ENCODE measurements at regions not wholly inside any gene's neighbourhood (a gene's known extent, or its start where the extent isn't known, plus 50 kb on each side); places are given as distances from the start of the nearest gene placed in this dataset.
A peak's percentile ranks its signal among the peaks of the same experiment; 100 is the strongest.

DNA sequence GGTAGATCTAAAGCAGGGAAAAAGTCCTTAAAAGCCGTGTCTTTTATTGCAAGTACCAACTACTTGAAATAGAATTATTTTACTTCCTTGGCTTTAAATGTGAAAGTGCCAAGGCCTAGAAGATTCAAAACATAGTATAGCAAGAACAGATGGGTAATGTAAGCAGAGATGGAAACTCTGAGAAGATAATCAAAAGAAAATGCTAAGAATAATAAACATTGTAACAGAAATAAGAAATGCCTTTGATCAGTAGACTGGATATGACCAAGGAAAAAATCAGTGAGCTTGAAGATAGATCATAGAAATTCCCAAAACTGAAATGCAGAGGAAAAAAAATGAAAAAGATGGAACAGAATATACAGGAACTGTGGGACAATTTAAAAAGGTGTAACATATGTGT, 113.1 kb downstream of the BLID start:
- Histone ChIP-seq H3K36me3 (ENCODE audit: insufficient read depth, low read length) (no peaks in the 10 kb centered on the region), H3K4me2 (ENCODE audit: low read length) (no peak overlapping the region), H3K27me3 (ENCODE audit: insufficient read depth, low read depth, low read length) (no peaks in the 10 kb centered on the region), H4K20me1 (ENCODE audit: insufficient read depth) (no peaks in the 10 kb centered on the region), H2AFZ (ENCODE audit: low read depth, low read length) (no peak overlapping the region), H3K9me3 (ENCODE audit: low read length) (no peaks in the 10 kb centered on the region), H3K79me2 (replicated peaks; ENCODE audit: insufficient read depth, low read length) (no peaks in the 10 kb centered on the region), H3K4me3 (ENCODE audit: low read length) (no peak overlapping the region), H3K27ac (ENCODE audit: low read length) (no peak overlapping the region), H3K9me2 (ENCODE audit: insufficient read depth, low read length) (no peaks in the 10 kb centered on the region), H3F3A (ENCODE audit: insufficient read depth, low read length, poor library complexity, severe bottlenecking) (no peaks in the 10 kb centered on the region), H3K9ac (ENCODE audit: low read length) (no peak overlapping the region)
- no peak for TF ChIP-seq RAD21 (conservative IDR thresholded peaks at IDR 0.05)
- TF ChIP-seq, protein P1, sequence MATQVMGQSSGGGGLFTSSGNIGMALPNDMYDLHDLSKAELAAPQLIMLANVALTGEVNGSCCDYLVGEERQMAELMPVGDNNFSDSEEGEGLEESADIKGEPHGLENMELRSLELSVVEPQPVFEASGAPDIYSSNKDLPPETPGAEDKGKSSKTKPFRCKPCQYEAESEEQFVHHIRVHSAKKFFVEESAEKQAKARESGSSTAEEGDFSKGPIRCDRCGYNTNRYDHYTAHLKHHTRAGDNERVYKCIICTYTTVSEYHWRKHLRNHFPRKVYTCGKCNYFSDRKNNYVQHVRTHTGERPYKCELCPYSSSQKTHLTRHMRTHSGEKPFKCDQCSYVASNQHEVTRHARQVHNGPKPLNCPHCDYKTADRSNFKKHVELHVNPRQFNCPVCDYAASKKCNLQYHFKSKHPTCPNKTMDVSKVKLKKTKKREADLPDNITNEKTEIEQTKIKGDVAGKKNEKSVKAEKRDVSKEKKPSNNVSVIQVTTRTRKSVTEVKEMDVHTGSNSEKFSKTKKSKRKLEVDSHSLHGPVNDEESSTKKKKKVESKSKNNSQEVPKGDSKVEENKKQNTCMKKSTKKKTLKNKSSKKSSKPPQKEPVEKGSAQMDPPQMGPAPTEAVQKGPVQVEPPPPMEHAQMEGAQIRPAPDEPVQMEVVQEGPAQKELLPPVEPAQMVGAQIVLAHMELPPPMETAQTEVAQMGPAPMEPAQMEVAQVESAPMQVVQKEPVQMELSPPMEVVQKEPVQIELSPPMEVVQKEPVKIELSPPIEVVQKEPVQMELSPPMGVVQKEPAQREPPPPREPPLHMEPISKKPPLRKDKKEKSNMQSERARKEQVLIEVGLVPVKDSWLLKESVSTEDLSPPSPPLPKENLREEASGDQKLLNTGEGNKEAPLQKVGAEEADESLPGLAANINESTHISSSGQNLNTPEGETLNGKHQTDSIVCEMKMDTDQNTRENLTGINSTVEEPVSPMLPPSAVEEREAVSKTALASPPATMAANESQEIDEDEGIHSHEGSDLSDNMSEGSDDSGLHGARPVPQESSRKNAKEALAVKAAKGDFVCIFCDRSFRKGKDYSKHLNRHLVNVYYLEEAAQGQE (IDR thresholded peaks at IDR 0.05; ENCODE audit: borderline replicate concordance), result no peak
- TF ChIP-seq, protein P2, sequence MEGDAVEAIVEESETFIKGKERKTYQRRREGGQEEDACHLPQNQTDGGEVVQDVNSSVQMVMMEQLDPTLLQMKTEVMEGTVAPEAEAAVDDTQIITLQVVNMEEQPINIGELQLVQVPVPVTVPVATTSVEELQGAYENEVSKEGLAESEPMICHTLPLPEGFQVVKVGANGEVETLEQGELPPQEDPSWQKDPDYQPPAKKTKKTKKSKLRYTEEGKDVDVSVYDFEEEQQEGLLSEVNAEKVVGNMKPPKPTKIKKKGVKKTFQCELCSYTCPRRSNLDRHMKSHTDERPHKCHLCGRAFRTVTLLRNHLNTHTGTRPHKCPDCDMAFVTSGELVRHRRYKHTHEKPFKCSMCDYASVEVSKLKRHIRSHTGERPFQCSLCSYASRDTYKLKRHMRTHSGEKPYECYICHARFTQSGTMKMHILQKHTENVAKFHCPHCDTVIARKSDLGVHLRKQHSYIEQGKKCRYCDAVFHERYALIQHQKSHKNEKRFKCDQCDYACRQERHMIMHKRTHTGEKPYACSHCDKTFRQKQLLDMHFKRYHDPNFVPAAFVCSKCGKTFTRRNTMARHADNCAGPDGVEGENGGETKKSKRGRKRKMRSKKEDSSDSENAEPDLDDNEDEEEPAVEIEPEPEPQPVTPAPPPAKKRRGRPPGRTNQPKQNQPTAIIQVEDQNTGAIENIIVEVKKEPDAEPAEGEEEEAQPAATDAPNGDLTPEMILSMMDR (IDR thresholded peaks at IDR 0.05; ENCODE audit: poor library complexity, severe bottlenecking), result no peak
- TF ChIP-seq POLR2AphosphoS5 (IDR thresholded peaks at IDR 0.05), result no peak
- no peak for TF ChIP-seq SMC3 (conservative IDR thresholded peaks at IDR 0.05; ENCODE audit: poor library complexity)
- TF ChIP-seq TAF1 (IDR thresholded peaks at IDR 0.05; ENCODE audit: low read depth), result no peak
- no peak for TF ChIP-seq EZH2 (IDR thresholded peaks at IDR 0.05; ENCODE audit: borderline replicate concordance, insufficient read depth, low read length, poor library complexity, severe bottlenecking)
- no peak for TF ChIP-seq MXI1 (conservative IDR thresholded peaks at IDR 0.05; ENCODE audit: poor library complexity, severe bottlenecking)
- TF ChIP-seq EP300 (conservative IDR thresholded peaks at IDR 0.05; ENCODE audit: poor library complexity, severe bottlenecking), result no peak

- no peaks in the 10 kb centered on the region for H4K20me1 ChIP-seq (ENCODE audit: insufficient read depth)
- H3K4me3 ChIP-seq (ENCODE audit: low read length), result no peak overlapping the region
- no peaks in the 10 kb centered on the region for H3K79me2 ChIP-seq (replicated peaks; ENCODE audit: insufficient read depth, low read length)
- no peak overlapping the region for H2AFZ ChIP-seq (ENCODE audit: low read depth, low read length)
- no peaks in the 10 kb centered on the region for H3K36me3 ChIP-seq (ENCODE audit: insufficient read depth, low read length)
- TF ChIP-seq, protein P1 (IDR thresholded peaks at IDR 0.05; ENCODE audit: borderline replicate concordance), result no peak
- TF ChIP-seq POLR2AphosphoS5 (IDR thresholded peaks at IDR 0.05), result peak; percentile 56
- TF ChIP-seq EP300 (conservative IDR thresholded peaks at IDR 0.05; ENCODE audit: poor library complexity, severe bottlenecking), result peak; percentile 63
- H3K9me3 ChIP-seq (ENCODE audit: low read length), result no peaks in the 10 kb centered on the region
- no peaks in the 10 kb centered on the region for H3F3A ChIP-seq (ENCODE audit: insufficient read depth, low read length, poor library complexity, severe bottlenecking)
- no peaks in the 10 kb centered on the region for H3K27me3 ChIP-seq (ENCODE audit: insufficient read depth, low read depth, low read length)
- H3K27ac ChIP-seq (ENCODE audit: low read length), result no peak overlapping the region
- H3K9me2 ChIP-seq (ENCODE audit: insufficient read depth, low read length), result no peaks in the 10 kb centered on the region
- H3K4me2 ChIP-seq (ENCODE audit: low read length), result no peak overlapping the region
- H3K9ac ChIP-seq (ENCODE audit: low read length), result no peak overlapping the region
These were observed 114.0 kb downstream of the BLID start for GRCh38 chr11:122002047-122002446.

All from neural cell (in vitro differentiated cells).